Gastroesophageal sphincter (tissue), 4 donors: ENCODE measurements at regions not wholly inside any gene's neighbourhood (a gene's known extent, or its start where the extent isn't known, plus 50 kb on each side); places are given as distances from the start of the nearest gene placed in this dataset.

Experiments used
- ATAC-seq: fragments of 150-250 bp; one replicate; pipeline ENCODE4 v1.9.1; 2016; ENCODE audit warnings: mild to moderate bottlenecking, moderate library complexity
- H3K27ac ChIP-seq, 4 donors: fragments of 200-600 bp; sonication (generic) in 3 of 4; 1 replicate in 3 of 4; 2 replicates in 1 of 4; pipeline ENCODE4 v1.5.1; 2016 to 2019
- H3K27me3 ChIP-seq: fragments of 200-600 bp; sonication (generic); one replicate; pipeline ENCODE4 v1.5.1; 2019
- H3K36me3 ChIP-seq, 2 donors: fragments of 200-600 bp; sonication (generic); one replicate each; pipeline ENCODE4 v1.5.1; 2019; ENCODE audit warnings: control low read depth in 1 of 2
- H3K4me1 ChIP-seq, 3 donors: fragments of 200-600 bp; sonication (generic); 1 replicate in 2 of 3; 2 replicates in 1 of 3; pipeline ENCODE4 v1.5.1; 2016 to 2019; ENCODE audit warnings: control low read depth in 2 of 3
- H3K4me3 ChIP-seq, 2 donors: fragments of 200-600 bp; sonication (generic); one replicate each; pipeline ENCODE4 v1.5.1; 2019; ENCODE audit warnings: mild to moderate bottlenecking in 1 of 2, moderate library complexity in 1 of 2
- H3K9me3 ChIP-seq, 3 donors: fragments of 200-600 bp; sonication (generic); one replicate each; pipeline ENCODE4 v1.5.1; 2017 to 2019; ENCODE audit warnings: control low read depth in 2 of 3
- CTCF ChIP-seq, 4 experiments: fragments of 200-600 bp in 2 of 4; fragments of 450-650 bp in 2 of 4; sonication (generic) in 1 of 4; IDR thresholded peaks; one replicate each; pipeline ENCODE4 v1.5.1; 2017 to 2019; ENCODE audit warnings: antibody characterized with exemption in 4 of 4, mild to moderate bottlenecking in 2 of 4, moderate library complexity in 2 of 4
- EP300 ChIP-seq: sonication (generic); formaldehyde crosslinking; IDR thresholded peaks from one replicate; pipeline ENCODE4 v1.6.1; 2017; ENCODE audit warnings: antibody characterized with exemption, mild to moderate bottlenecking
- POLR2A ChIP-seq, 2 donors: fragments of 450-650 bp; IDR thresholded peaks; one replicate each; pipeline ENCODE4 v1.6.1; 2017; ENCODE audit warnings: antibody characterized with exemption in 2 of 2, mild to moderate bottlenecking in 2 of 2, moderate library complexity in 1 of 2
- POLR2AphosphoS5 ChIP-seq: sonication (generic); formaldehyde crosslinking; IDR thresholded peaks from one replicate; pipeline ENCODE4 v1.6.1; 2017; ENCODE audit warnings: antibody characterized with exemption
- WGBS, 2 donors: methylation state at CpG; one replicate each; pipeline ENCODE4 v1.1.5; 2018; ENCODE audit warnings: low coverage in 1 of 2; 5-methylcytosine and 5-hydroxymethylcytosine counted together

- H3K9me3 ChIP-seq: peaks cover 0 to 7% (median 0%) of the 10 kb centered on the region in 3 donors
- H3K27me3 ChIP-seq: no peaks in the 10 kb centered on the region
- no peaks in the 10 kb centered on the region for H3K4me1 ChIP-seq
- TF ChIP-seq EP300: no peak
- TF ChIP-seq CTCF (IDR thresholded peaks at IDR 0.05): no peak
- no peak for TF ChIP-seq POLR2AphosphoS5
- TF ChIP-seq POLR2A (IDR thresholded peaks at IDR 0.05): no peak
- no peaks in the 10 kb centered on the region for H3K36me3 ChIP-seq
- H3K4me3 ChIP-seq: no peak overlapping the region
- no peak overlapping the region for H3K27ac ChIP-seq
- WGBS, 2 donors: 90 to 100% methylated on average over 1 to 4 of the region's 4 CpGs
- no peak for ATAC-seq
Observed at GRCh38 chr16:86143666-86144065, 244.7 kb downstream of the IRF8 start.

- WGBS, 2 donors: 27 to 70% methylated on average over 1 of the region's 1 CpG
- peaks cover 0 to 7% (median 0%) of the 10 kb centered on the region in 3 donors for H3K9me3 ChIP-seq
- H3K27ac ChIP-seq: no peak overlapping the region
- no peaks in the 10 kb centered on the region for H3K27me3 ChIP-seq
- H3K4me3 ChIP-seq: no peak overlapping the region
- peaks cover 0 to 4% (median 0%) of the 10 kb centered on the region in 3 donors for H3K4me1 ChIP-seq
- H3K36me3 ChIP-seq: no peaks in the 10 kb centered on the region
- no peak for TF ChIP-seq POLR2A (IDR thresholded peaks at IDR 0.05)
- TF ChIP-seq CTCF (IDR thresholded peaks at IDR 0.05): no peak
- TF ChIP-seq POLR2AphosphoS5: no peak
- no peak for TF ChIP-seq EP300
- ATAC-seq: no peak
Observed at GRCh38 chr16:86145669-86146068, 246.7 kb downstream of the IRF8 start.

GRCh38 chr16:86150641-86151238 lies 251.8 kb downstream of the IRF8 start:
- ATAC-seq: no peak
- Histone ChIP-seq H3K9me3 (peaks cover 0 to 7% (median 0%) of the 10 kb centered on the region in 3 donors), H3K27me3 (no peaks in the 10 kb centered on the region), H3K4me3 (peak overlapping the region in 1 of 2 donors; percentile 20), H3K36me3 (no peaks in the 10 kb centered on the region), H3K27ac (peak overlapping the region; percentile 59 to 90 (median 90)), H3K4me1 (peaks cover 0 to 30% (median 5%) of the 10 kb centered on the region in 3 donors)
- TF ChIP-seq POLR2AphosphoS5 (no peak), POLR2A (IDR thresholded peaks at IDR 0.05) (no peak), EP300 (no peak), CTCF (IDR thresholded peaks at IDR 0.05) (no peak)
- 21 to 33% methylated on average over 7 to 9 of the region's 18 CpGs for WGBS, 2 donors

- ATAC-seq: peak; percentile 61
- Histone ChIP-seq H3K4me3 (peak overlapping the region in 1 of 2 donors; percentile 20), H3K27me3 (no peaks in the 10 kb centered on the region), H3K4me1 (peaks cover 0 to 30% (median 5%) of the 10 kb centered on the region in 3 donors), H3K27ac (peak overlapping the region; percentile 59 to 90 (median 90)), H3K36me3 (no peaks in the 10 kb centered on the region), H3K9me3 (peaks cover 0 to 7% (median 0%) of the 10 kb centered on the region in 3 donors)
- TF ChIP-seq POLR2A (IDR thresholded peaks at IDR 0.05) (peak in 1 of 2 donors; percentile 6), POLR2AphosphoS5 (no peak), CTCF (IDR thresholded peaks at IDR 0.05) (no peak), EP300 (no peak)
- WGBS, 2 donors: 11 to 44% methylated on average over 3 to 7 of the region's 22 CpGs
Observed at GRCh38 chr16:86151239-86151851, 252.4 kb downstream of the IRF8 start.

- TF ChIP-seq POLR2A (IDR thresholded peaks at IDR 0.05) (no peak), EP300 (no peak), POLR2AphosphoS5 (no peak), CTCF (IDR thresholded peaks at IDR 0.05) (no peak)
- Histone ChIP-seq H3K4me1 (peaks cover 0 to 43% (median 5%) of the 10 kb centered on the region in 3 donors), H3K27ac (no peak overlapping the region), H3K27me3 (no peaks in the 10 kb centered on the region), H3K9me3 (no peaks in the 10 kb centered on the region), H3K36me3 (no peaks in the 10 kb centered on the region), H3K4me3 (no peak overlapping the region)
- WGBS, 2 donors: 61 to 70% methylated on average over 3 of the region's 3 CpGs
- ATAC-seq: no peak
Observed at GRCh38 chr16:86156155-86156554, 257.2 kb downstream of the IRF8 start.
